Esophagus muscularis mucosa (tissue), 4 donors: ENCODE measurements at regions not wholly inside any gene's neighbourhood (a gene's known extent, or its start where the extent isn't known, plus 50 kb on each side); places are given as distances from the start of the nearest gene placed in this dataset.

Experiments used
- DNase-seq: peaks from one replicate; pipeline ENCODE4 v3.0.0-alpha.2; 2017; ENCODE audit errors: extremely low spot score
- H3K27ac ChIP-seq, 4 donors: fragments of 200-600 bp; sonication (generic); replicated peaks in 1 of 4; 1 replicate in 3 of 4; 2 replicates in 1 of 4; pipeline ENCODE4 v1.5.1; 2016 to 2019; ENCODE audit warnings: mild to moderate bottlenecking in 1 of 4
- H3K27me3 ChIP-seq, 4 donors: fragments of 200-600 bp; sonication (generic); one replicate each; pipeline versions ENCODE4 v1.5.1 to v1.6.0; 2016 to 2019
- H3K36me3 ChIP-seq, 4 donors: fragments of 200-600 bp; sonication (generic); one replicate each; pipeline ENCODE4 v1.5.1; 2016 to 2019
- H3K4me1 ChIP-seq, 4 donors: fragments of 200-600 bp; sonication (generic); one replicate each; pipeline ENCODE4 v1.5.1; 2016 to 2019
- H3K4me3 ChIP-seq, 4 donors: fragments of 200-600 bp; sonication (generic); 1 replicate in 2 of 4; 2 replicates in 2 of 4; pipeline ENCODE4 v1.5.1; 2016 to 2019; ENCODE audit warnings: mild to moderate bottlenecking in 4 of 4, moderate library complexity in 1 of 4
- H3K9me3 ChIP-seq, 4 donors: fragments of 200-600 bp; sonication (generic); 1 replicate in 3 of 4; 2 replicates in 1 of 4; pipeline ENCODE4 v1.5.1; 2016 to 2019
- EP300 ChIP-seq: sonication (generic); formaldehyde crosslinking; IDR thresholded peaks from one replicate; pipeline ENCODE4 v1.6.1; 2017; ENCODE audit warnings: antibody characterized with exemption
- POLR2A ChIP-seq: fragments of 450-650 bp; IDR thresholded peaks from one replicate; pipeline ENCODE4 v1.6.1; 2017; ENCODE audit warnings: antibody characterized with exemption, moderate library complexity, mild to moderate bottlenecking, low read depth
- POLR2AphosphoS5 ChIP-seq, 2 donors: sonication (generic); formaldehyde crosslinking; IDR thresholded peaks; one replicate each; pipeline ENCODE4 v1.6.1; 2017; ENCODE audit warnings: antibody characterized with exemption in 2 of 2
- WGBS: methylation state at CpG from one replicate; pipeline ENCODE4 v1.1.5; 2018; 5-methylcytosine and 5-hydroxymethylcytosine counted together
- intact Hi-C: fragments of 100-400 bp; cut with DNase I; formaldehyde crosslinking; loops from one replicate; pipeline ENCODE4 v1.15.1; 2023
- TF ChIP-seq, protein P1 (sequence below), 3 experiments: fragments of 200-600 bp in 2 of 3; fragments of 450-650 bp in 1 of 3; sonication (generic) in 2 of 3; IDR thresholded peaks; one replicate each; pipeline ENCODE4 v1.5.1; 2017 to 2019; ENCODE audit warnings: antibody characterized with exemption in 3 of 3, mild to moderate bottlenecking in 2 of 3, moderate library complexity in 1 of 3

DNA sequence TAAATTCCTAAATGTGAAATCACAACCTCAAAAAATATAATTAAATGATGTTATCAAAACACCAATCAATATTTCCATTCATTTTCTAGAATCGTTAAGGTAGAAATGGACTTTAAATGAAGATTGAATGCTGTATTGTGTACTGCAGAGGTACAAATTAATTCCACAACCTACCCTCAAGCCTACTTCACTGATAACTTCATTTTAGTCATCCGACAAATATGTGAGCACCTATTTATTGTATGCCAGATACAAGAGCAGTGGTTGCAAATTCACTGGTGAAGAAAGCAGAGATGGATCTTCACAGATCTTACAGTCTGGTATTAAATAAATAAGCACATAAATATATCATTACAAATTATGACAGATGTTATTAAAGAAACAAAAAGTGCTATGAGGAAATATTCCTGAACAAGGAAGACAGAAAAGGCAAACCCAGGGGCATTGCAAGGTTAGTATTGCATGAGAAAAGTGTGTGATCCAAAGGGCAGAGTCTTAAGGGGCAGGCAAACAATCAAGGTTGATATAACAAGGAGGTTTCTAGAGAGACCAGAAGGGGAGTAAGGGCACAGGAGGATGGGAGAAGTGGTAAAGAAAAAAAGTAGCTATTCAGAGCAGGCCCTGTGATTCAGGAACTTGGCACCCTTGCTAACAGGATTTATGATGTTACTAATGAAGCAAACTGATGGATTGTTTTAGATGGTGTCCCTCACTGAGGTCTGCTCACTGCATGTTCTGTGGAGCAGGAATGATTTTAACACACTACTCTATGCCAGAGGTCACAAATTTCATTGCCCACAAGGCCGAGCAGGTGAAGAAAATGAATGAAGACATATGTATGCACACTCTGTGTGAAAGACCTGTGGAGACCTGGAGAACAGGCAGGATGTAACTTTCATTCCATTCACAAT lies 128.0 kb upstream of the CCDC150 start:
- no peak for TF ChIP-seq POLR2A
- TF ChIP-seq EP300 = no peak
- TF ChIP-seq, protein P1, sequence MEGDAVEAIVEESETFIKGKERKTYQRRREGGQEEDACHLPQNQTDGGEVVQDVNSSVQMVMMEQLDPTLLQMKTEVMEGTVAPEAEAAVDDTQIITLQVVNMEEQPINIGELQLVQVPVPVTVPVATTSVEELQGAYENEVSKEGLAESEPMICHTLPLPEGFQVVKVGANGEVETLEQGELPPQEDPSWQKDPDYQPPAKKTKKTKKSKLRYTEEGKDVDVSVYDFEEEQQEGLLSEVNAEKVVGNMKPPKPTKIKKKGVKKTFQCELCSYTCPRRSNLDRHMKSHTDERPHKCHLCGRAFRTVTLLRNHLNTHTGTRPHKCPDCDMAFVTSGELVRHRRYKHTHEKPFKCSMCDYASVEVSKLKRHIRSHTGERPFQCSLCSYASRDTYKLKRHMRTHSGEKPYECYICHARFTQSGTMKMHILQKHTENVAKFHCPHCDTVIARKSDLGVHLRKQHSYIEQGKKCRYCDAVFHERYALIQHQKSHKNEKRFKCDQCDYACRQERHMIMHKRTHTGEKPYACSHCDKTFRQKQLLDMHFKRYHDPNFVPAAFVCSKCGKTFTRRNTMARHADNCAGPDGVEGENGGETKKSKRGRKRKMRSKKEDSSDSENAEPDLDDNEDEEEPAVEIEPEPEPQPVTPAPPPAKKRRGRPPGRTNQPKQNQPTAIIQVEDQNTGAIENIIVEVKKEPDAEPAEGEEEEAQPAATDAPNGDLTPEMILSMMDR (IDR thresholded peaks at IDR 0.05) = no peak
- no peak for TF ChIP-seq POLR2AphosphoS5 (IDR thresholded peaks at IDR 0.05)
- H3K27me3 ChIP-seq = no peaks in the 10 kb centered on the region
- intact Hi-C loops = no loop called here
- H3K36me3 ChIP-seq = no peaks in the 10 kb centered on the region
- DNase-seq = no peak
- H3K27ac ChIP-seq = no peak overlapping the region
- WGBS = 87% methylated on average over 3 of the region's 3 CpGs
- H3K4me1 ChIP-seq = peaks cover 0 to 14% (median 4%) of the 10 kb centered on the region in 4 donors
- no peak overlapping the region for H3K4me3 ChIP-seq
- H3K9me3 ChIP-seq = no peaks in the 10 kb centered on the region

DNA sequence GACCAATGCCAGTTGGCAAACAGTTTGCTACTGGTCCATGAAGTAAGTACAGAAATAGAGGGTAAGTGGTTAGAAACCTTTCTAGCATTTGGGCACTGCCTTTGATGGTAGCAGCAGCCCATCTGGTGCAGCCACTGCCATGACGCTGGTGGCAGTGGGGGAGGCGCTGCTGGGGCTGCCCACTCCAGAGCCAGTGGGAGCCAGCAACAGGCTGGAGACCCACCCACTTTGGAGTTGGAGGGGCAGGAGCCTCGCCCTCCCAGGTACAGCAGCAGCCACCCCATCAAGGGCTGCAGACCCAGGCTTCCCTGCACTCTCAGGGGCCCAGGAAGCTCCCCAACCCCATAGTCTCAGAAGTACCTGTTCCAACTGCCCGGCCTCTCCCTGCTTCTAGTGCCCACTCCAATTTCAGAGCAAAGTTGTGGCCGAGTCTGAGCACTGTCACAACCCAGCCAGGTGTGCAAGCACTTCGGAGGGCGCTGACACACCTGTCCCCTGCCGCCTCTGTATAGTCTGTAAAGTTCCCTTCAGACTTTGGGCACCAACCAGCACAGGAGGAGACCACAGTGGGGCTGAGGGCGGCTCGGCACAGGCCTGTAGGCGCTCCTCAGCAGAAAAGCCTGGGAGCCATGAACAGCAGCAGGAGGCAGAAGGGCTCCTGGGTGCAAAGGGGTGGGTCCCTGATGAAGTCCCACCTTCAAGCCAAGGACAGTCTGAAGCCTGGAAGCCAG lies 125.6 kb upstream of the CCDC150 start:
- Histone ChIP-seq H3K27me3 (no peaks in the 10 kb centered on the region), H3K27ac (no peak overlapping the region), H3K4me3 (no peak overlapping the region), H3K9me3 (no peaks in the 10 kb centered on the region), H3K4me1 (peaks cover 0 to 6% (median 0%) of the 10 kb centered on the region in 4 donors), H3K36me3 (no peaks in the 10 kb centered on the region)
- DNase-seq = no peak
- TF ChIP-seq POLR2A (no peak), POLR2AphosphoS5 (IDR thresholded peaks at IDR 0.05) (no peak), EP300 (no peak)
- TF ChIP-seq, protein P1 (IDR thresholded peaks at IDR 0.05) = no peak
- intact Hi-C loops = no loop called here
- 87% methylated on average over 7 of the region's 11 CpGs for WGBS

DNA sequence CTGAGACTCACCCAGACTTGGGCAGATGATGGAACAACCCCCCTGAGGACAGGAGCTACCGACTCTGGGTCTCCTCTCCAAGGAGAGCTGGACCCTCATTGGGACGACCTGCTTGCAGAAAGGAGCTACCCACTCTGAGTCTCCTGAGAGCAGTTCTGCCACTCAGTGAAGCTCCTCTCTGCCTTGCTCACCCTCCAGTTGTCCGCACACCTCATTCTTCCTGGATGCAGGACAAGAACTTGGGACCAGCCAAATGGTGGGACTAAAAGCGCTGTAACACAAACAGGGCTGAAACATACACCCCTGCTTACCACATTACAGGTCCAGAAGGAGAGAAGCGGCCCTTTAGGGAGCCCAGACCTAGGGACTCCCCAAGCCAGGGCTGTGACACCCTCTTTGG lies 124.9 kb upstream of the CCDC150 start:
- TF ChIP-seq EP300 = no peak
- TF ChIP-seq, protein P1 (IDR thresholded peaks at IDR 0.05) = no peak
- H3K27ac ChIP-seq = no peak overlapping the region
- no peaks in the 10 kb centered on the region for H3K36me3 ChIP-seq
- WGBS = 96% methylated on average over 4 of the region's 5 CpGs
- peak; percentile 77 for DNase-seq
- H3K27me3 ChIP-seq = no peaks in the 10 kb centered on the region
- intact Hi-C loops = no loop called here
- H3K9me3 ChIP-seq = no peaks in the 10 kb centered on the region
- H3K4me1 ChIP-seq = peaks cover 0 to 6% (median 0%) of the 10 kb centered on the region in 4 donors
- H3K4me3 ChIP-seq = no peak overlapping the region

DNA sequence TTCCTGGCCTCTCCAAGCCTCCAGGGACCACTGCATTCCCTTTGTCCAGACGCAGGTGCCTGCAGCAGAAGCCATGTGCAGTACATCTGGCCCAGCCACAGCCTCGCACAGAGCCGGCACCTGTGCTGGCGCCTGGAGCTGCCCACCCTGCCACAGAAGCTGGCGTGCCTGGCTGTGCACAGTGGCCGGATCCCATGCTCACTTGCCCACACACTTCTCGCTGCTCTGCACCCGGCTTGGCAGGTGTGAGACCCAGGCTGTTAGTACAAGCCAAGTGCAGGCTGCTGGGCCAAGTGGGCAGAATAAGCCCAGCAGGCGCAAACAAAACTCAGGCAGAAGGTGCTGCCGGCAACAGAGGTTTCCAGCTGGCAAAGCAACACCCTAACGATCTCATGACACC lies 124.5 kb upstream of the CCDC150 start:
- H3K36me3 ChIP-seq = no peaks in the 10 kb centered on the region
- no peak for DNase-seq
- H3K4me3 ChIP-seq = no peak overlapping the region
- H3K27me3 ChIP-seq = no peaks in the 10 kb centered on the region
- H3K27ac ChIP-seq = no peak overlapping the region
- intact Hi-C loops = no loop called here
- H3K9me3 ChIP-seq = no peaks in the 10 kb centered on the region
- TF ChIP-seq, protein P1 (IDR thresholded peaks at IDR 0.05) = no peak
- TF ChIP-seq POLR2AphosphoS5 (IDR thresholded peaks at IDR 0.05) = no peak
- TF ChIP-seq POLR2A = no peak
- TF ChIP-seq EP300 = no peak
- H3K4me1 ChIP-seq = peaks cover 0 to 6% (median 0%) of the 10 kb centered on the region in 4 donors
- WGBS = 91% methylated on average over 6 of the region's 11 CpGs
